ENCODE measurements at regions not wholly inside any gene's neighbourhood (a gene's known extent, or its start where the extent isn't known, plus 50 kb on each side); places are given as distances from the start of the nearest gene placed in this dataset.
A peak's percentile ranks its signal among the peaks of the same experiment; 100 is the strongest.
"Not testable (repeated sequence)": the region's sequence is repeated elsewhere in the genome, so short reads cannot be mapped to it uniquely, and the experiment has no call there.

GRCh38 chr14:48027115-48027514, 351.7 kb upstream of the MDGA2 start:
- no peaks in the 10 kb centered on the region for H3K36me3 Mint-ChIP-seq
- no peaks in the 10 kb centered on the region for H3K4me1 Mint-ChIP-seq
- H3K4me3 Mint-ChIP-seq: no peak overlapping the region
- peaks cover 9% of the 10 kb centered on the region for H3K9me3 Mint-ChIP-seq
- H3K27ac Mint-ChIP-seq: no peak overlapping the region
- ATAC-seq: no peak
- no peaks in the 10 kb centered on the region for H3K27me3 Mint-ChIP-seq

- Mint-ChIP-seq H3K4me1 (no peaks in the 10 kb centered on the region), H3K4me3 (no peak overlapping the region), H3K27me3 (no peaks in the 10 kb centered on the region), H3K36me3 (no peaks in the 10 kb centered on the region), H3K9me3 (peaks cover 7% of the 10 kb centered on the region), H3K27ac (no peak overlapping the region)
- no peak for ATAC-seq
These were observed 348.5 kb upstream of the MDGA2 start for GRCh38 chr14:48023881-48024280.

GRCh38 chr14:48011484-48011883, 336.1 kb upstream of the MDGA2 start:
- not testable (repeated sequence) for ATAC-seq

GRCh38 chr14:48008646-48009045, 333.2 kb upstream of the MDGA2 start:
- Mint-ChIP-seq H3K4me1 (no peaks in the 10 kb centered on the region), H3K4me3 (no peak overlapping the region), H3K27me3 (no peaks in the 10 kb centered on the region), H3K9me3 (no peaks in the 10 kb centered on the region), H3K27ac (no peak overlapping the region), H3K36me3 (no peaks in the 10 kb centered on the region)
- no peak for ATAC-seq

More at GRCh38 chr14:48011484-48011883, 336.1 kb upstream of the MDGA2 start:
- not testable (repeated sequence) for H3K9me3 Mint-ChIP-seq, H3K4me3 Mint-ChIP-seq, H3K27me3 Mint-ChIP-seq, H3K36me3 Mint-ChIP-seq, H3K27ac Mint-ChIP-seq, H3K4me1 Mint-ChIP-seq

GRCh38 chr14:48005986-48006385, 330.6 kb upstream of the MDGA2 start:
- H3K4me3 Mint-ChIP-seq: no peak overlapping the region
- ATAC-seq: no peak
- no peak overlapping the region for H3K27ac Mint-ChIP-seq

GRCh38 chr14:47993883-47994282, 318.5 kb upstream of the MDGA2 start:
- no peak overlapping the region for H3K4me3 Mint-ChIP-seq
- H3K27me3 Mint-ChIP-seq: no peaks in the 10 kb centered on the region
- H3K36me3 Mint-ChIP-seq: no peaks in the 10 kb centered on the region
- H3K27ac Mint-ChIP-seq: no peak overlapping the region
- ATAC-seq: no peak
- peaks cover 4% of the 10 kb centered on the region for H3K9me3 Mint-ChIP-seq
- no peaks in the 10 kb centered on the region for H3K4me1 Mint-ChIP-seq

More at GRCh38 chr14:48005986-48006385, 330.6 kb upstream of the MDGA2 start:
- Mint-ChIP-seq H3K9me3 (no peaks in the 10 kb centered on the region), H3K4me1 (no peaks in the 10 kb centered on the region), H3K36me3 (no peaks in the 10 kb centered on the region), H3K27me3 (no peaks in the 10 kb centered on the region)

- H3K4me3 Mint-ChIP-seq: no peak overlapping the region
- no peaks in the 10 kb centered on the region for H3K27me3 Mint-ChIP-seq
- H3K36me3 Mint-ChIP-seq: no peaks in the 10 kb centered on the region
- H3K27ac Mint-ChIP-seq: no peak overlapping the region
- H3K4me1 Mint-ChIP-seq: no peaks in the 10 kb centered on the region
- H3K9me3 Mint-ChIP-seq: no peaks in the 10 kb centered on the region
- ATAC-seq: no peak
These were observed 312.8 kb upstream of the MDGA2 start for GRCh38 chr14:47988175-47988574.

- Mint-ChIP-seq H3K9me3 (no peaks in the 10 kb centered on the region), H3K4me3 (no peak overlapping the region)
These were observed 303.5 kb upstream of the MDGA2 start for GRCh38 chr14:47978871-47979270.

GRCh38 chr14:47976139-47976538, 300.7 kb upstream of the MDGA2 start:
- H3K27ac Mint-ChIP-seq: no peak overlapping the region
- H3K4me1 Mint-ChIP-seq: no peaks in the 10 kb centered on the region
- ATAC-seq: no peak
- peaks cover 8% of the 10 kb centered on the region for H3K27me3 Mint-ChIP-seq
- H3K36me3 Mint-ChIP-seq: no peaks in the 10 kb centered on the region
- H3K9me3 Mint-ChIP-seq: no peaks in the 10 kb centered on the region
- no peak overlapping the region for H3K4me3 Mint-ChIP-seq

More at GRCh38 chr14:47978871-47979270, 303.5 kb upstream of the MDGA2 start:
- no peaks in the 10 kb centered on the region for H3K36me3 Mint-ChIP-seq
- no peak overlapping the region for H3K27ac Mint-ChIP-seq
- H3K27me3 Mint-ChIP-seq: peaks cover 2% of the 10 kb centered on the region
- no peak for ATAC-seq
- H3K4me1 Mint-ChIP-seq: no peaks in the 10 kb centered on the region

GRCh38 chr14:47966076-47966810, 290.8 kb upstream of the MDGA2 start:
- Mint-ChIP-seq H3K27me3 (no peaks in the 10 kb centered on the region), H3K27ac (no peak overlapping the region), H3K36me3 (no peaks in the 10 kb centered on the region)

GRCh38 chr14:47961634-47962033, 286.2 kb upstream of the MDGA2 start:
- Mint-ChIP-seq H3K4me1 (no peaks in the 10 kb centered on the region), H3K4me3 (no peak overlapping the region), H3K27ac (no peak overlapping the region), H3K9me3 (no peaks in the 10 kb centered on the region), H3K27me3 (no peaks in the 10 kb centered on the region), H3K36me3 (no peaks in the 10 kb centered on the region)
- no peak for ATAC-seq

More at GRCh38 chr14:47966076-47966810, 290.8 kb upstream of the MDGA2 start:
- Mint-ChIP-seq H3K4me3 (no peak overlapping the region), H3K9me3 (no peaks in the 10 kb centered on the region), H3K4me1 (no peaks in the 10 kb centered on the region)
- no peak for ATAC-seq

- Mint-ChIP-seq H3K4me1 (no peaks in the 10 kb centered on the region), H3K36me3 (no peaks in the 10 kb centered on the region), H3K9me3 (no peaks in the 10 kb centered on the region)
These were observed 284.3 kb upstream of the MDGA2 start for GRCh38 chr14:47959740-47960139.

GRCh38 chr14:47949006-47949405, 273.6 kb upstream of the MDGA2 start:
- Mint-ChIP-seq H3K36me3 (no peaks in the 10 kb centered on the region), H3K27me3 (no peaks in the 10 kb centered on the region), H3K9me3 (no peaks in the 10 kb centered on the region), H3K27ac (no peak overlapping the region), H3K4me1 (no peaks in the 10 kb centered on the region), H3K4me3 (no peak overlapping the region)
- no peak for ATAC-seq

More at GRCh38 chr14:47959740-47960139, 284.3 kb upstream of the MDGA2 start:
- no peak overlapping the region for H3K4me3 Mint-ChIP-seq
- no peaks in the 10 kb centered on the region for H3K27me3 Mint-ChIP-seq
- no peak for ATAC-seq
- no peak overlapping the region for H3K27ac Mint-ChIP-seq

- Mint-ChIP-seq H3K4me3 (no peak overlapping the region), H3K9me3 (no peaks in the 10 kb centered on the region), H3K4me1 (peaks cover 9% of the 10 kb centered on the region), H3K36me3 (no peaks in the 10 kb centered on the region), H3K27ac (no peak overlapping the region), H3K27me3 (no peaks in the 10 kb centered on the region)
- ATAC-seq: no peak
These were observed 259.9 kb upstream of the MDGA2 start for GRCh38 chr14:47935332-47935731.

GRCh38 chr14:47929334-47929733, 253.9 kb upstream of the MDGA2 start:
- Mint-ChIP-seq H3K27ac (no peak overlapping the region), H3K27me3 (no peaks in the 10 kb centered on the region)

GRCh38 chr14:47921133-47921532, 245.7 kb upstream of the MDGA2 start:
- no peak for ATAC-seq
- H3K9me3 Mint-ChIP-seq: no peaks in the 10 kb centered on the region
- peaks cover 6% of the 10 kb centered on the region for H3K4me1 Mint-ChIP-seq
- H3K27ac Mint-ChIP-seq: no peak overlapping the region
- H3K4me3 Mint-ChIP-seq: no peak overlapping the region
- H3K27me3 Mint-ChIP-seq: no peaks in the 10 kb centered on the region
- H3K36me3 Mint-ChIP-seq: no peaks in the 10 kb centered on the region

More at GRCh38 chr14:47929334-47929733, 253.9 kb upstream of the MDGA2 start:
- Mint-ChIP-seq H3K4me1 (no peaks in the 10 kb centered on the region), H3K4me3 (no peak overlapping the region), H3K36me3 (no peaks in the 10 kb centered on the region), H3K9me3 (no peaks in the 10 kb centered on the region)
- ATAC-seq: peak; percentile 74

All from stimulated activated memory B cell treated with anti-CD40 and anti-IgM and Interleukin-4, amounts not matched to agents 10 μg/mL and 1 μg/mL and 100 μg/mL, for 72 hours (primary cell).